HG02610 (cell line): ENCODE measurements at regions not wholly inside any gene's neighbourhood (a gene's known extent, or its start where the extent isn't known, plus 50 kb on each side); places are given as distances from the start of the nearest gene placed in this dataset.
"Not testable (repeated sequence)": the region's sequence is repeated elsewhere in the genome, so short reads cannot be mapped to it uniquely, and the experiment has no call there.

Experiments
- ATAC-seq: cut with Tn5 transposase; IDR thresholded peaks from one replicate; pipeline ENCODE4 v1.9.1; 2021; ENCODE audit warnings: mild to moderate bottlenecking, moderate library complexity; ENCODE audit not compliant: unreplicated experiment

- no peak for ATAC-seq
Measured at GRCh38 chr6:81049425-81050042, 702.9 kb downstream of the TENT5A start.

GRCh38 chr6:81031416-81031815 lies 721.1 kb downstream of the TENT5A start:
- ATAC-seq: no peak

- ATAC-seq: no peak
Measured at GRCh38 chr6:81026041-81026553, 726.4 kb downstream of the TENT5A start.

GRCh38 chr6:81023709-81024108 lies 728.8 kb downstream of the TENT5A start:
- ATAC-seq: no peak

- no peak for ATAC-seq
Measured at GRCh38 chr6:81023007-81023582, 729.4 kb downstream of the TENT5A start.

GRCh38 chr6:81017586-81017985 lies 734.9 kb downstream of the TENT5A start:
- not testable (repeated sequence) for ATAC-seq

- no peak for ATAC-seq
Measured at GRCh38 chr6:81003894-81004293, 748.6 kb downstream of the TENT5A start.

- no peak for ATAC-seq
Measured at GRCh38 chr6:81003156-81003555, 749.3 kb downstream of the TENT5A start.

GRCh38 chr6:81002126-81002525 lies 750.4 kb downstream of the TENT5A start:
- ATAC-seq: no peak

- ATAC-seq: no peak
Measured at GRCh38 chr6:80991316-80991715, 761.2 kb downstream of the TENT5A start.

- no peak for ATAC-seq
Measured at GRCh38 chr6:80988892-80989291, 763.6 kb downstream of the TENT5A start.

GRCh38 chr6:80988286-80988685 lies 764.2 kb downstream of the TENT5A start:
- no peak for ATAC-seq

- not testable (repeated sequence) for ATAC-seq
Measured at GRCh38 chr6:80981226-80981625, 771.3 kb downstream of the TENT5A start.

GRCh38 chr6:80976336-80976735 lies 776.1 kb downstream of the TENT5A start:
- ATAC-seq: no peak

- no peak for ATAC-seq
Measured at GRCh38 chr6:80974579-80974978, 777.9 kb downstream of the TENT5A start.

GRCh38 chr6:80969439-80969838 lies 783.0 kb downstream of the TENT5A start:
- ATAC-seq: no peak

- no peak for ATAC-seq
Measured at GRCh38 chr6:80967609-80968008, 784.9 kb downstream of the TENT5A start.

- ATAC-seq: no peak
Measured at GRCh38 chr6:80962382-80962781, 790.1 kb downstream of the TENT5A start.

GRCh38 chr6:80961166-80961565 lies 791.3 kb downstream of the TENT5A start:
- ATAC-seq: no peak

- no peak for ATAC-seq
Measured at GRCh38 chr6:80959034-80959433, 793.4 kb downstream of the TENT5A start.

GRCh38 chr6:80956898-80957297 lies 795.6 kb downstream of the TENT5A start:
- no peak for ATAC-seq

- ATAC-seq: peak; percentile 53
Measured at GRCh38 chr6:80952479-80952878, 800.0 kb downstream of the TENT5A start.

GRCh38 chr6:80946402-80946801 lies 806.1 kb downstream of the TENT5A start:
- ATAC-seq: no peak
